PC-9 (cell line): ENCODE measurements at regions not wholly inside any gene's neighbourhood (a gene's known extent, or its start where the extent isn't known, plus 50 kb on each side); places are given as distances from the start of the nearest gene placed in this dataset.
"Not testable (repeated sequence)": the region's sequence is repeated elsewhere in the genome, so short reads cannot be mapped to it uniquely, and the experiment has no call there.

ENCODE experiments used
- BruUV-seq: library from RNA; stranded (reverse); fragments of 400-500 nt; replicated peaks from 2 replicates; lab custom pipeline; 2021; lab: Mats Ljungman, UMichigan
- CTCF ChIA-PET: fragments of 300-600 bp; sonication (Branson Sonifier 250); formaldehyde crosslinking; loops from one replicate; lab custom pipeline; 2022; ENCODE audit warnings: antibody characterized with exemption; lab: Charles Lee
- POLR2A ChIA-PET: fragments of 300-600 bp; sonication (Branson Sonifier 250); formaldehyde crosslinking; loops from one replicate; lab custom pipeline; 2022; ENCODE audit warnings: antibody characterized with exemption; ENCODE audit not compliant: unreplicated experiment; lab: Charles Lee
- DNase-seq, 2 experiments: peaks; one replicate each; pipeline versions ENCODE4 v3.0.0 to v3.0.0-alpha.2; 2015 to 2022; ENCODE audit warnings: mixed read lengths in 1 of 2
- H2AFZ ChIP-seq: fragments of 200-600 bp; sonication (generic); 2 replicates; pipeline ENCODE4 v1.8.1; 2017; ENCODE audit warnings: antibody characterized with exemption
- H3F3A ChIP-seq: fragments of 200-600 bp; sonication (generic); 2 replicates; pipeline ENCODE4 v1.8.1; 2017; ENCODE audit warnings: antibody characterized with exemption, mild to moderate bottlenecking, low read depth; ENCODE audit not compliant: insufficient read depth
- H3K27ac ChIP-seq: fragments of 200-600 bp; sonication (generic); 2 replicates; pipeline ENCODE4 v1.6.1; 2016; ENCODE audit warnings: mixed run types
- H3K27me3 ChIP-seq: fragments of 200-600 bp; sonication (generic); 2 replicates; pipeline ENCODE4 v1.6.1; 2016; ENCODE audit warnings: low read depth, mixed run types; ENCODE audit not compliant: insufficient read depth
- H3K36me3 ChIP-seq: fragments of 200-600 bp; sonication (generic); 2 replicates; pipeline ENCODE4 v1.6.1; 2016; ENCODE audit warnings: low read depth, mixed run types
- H3K4me1 ChIP-seq: fragments of 200-600 bp; sonication (generic); replicated peaks from 2 replicates; pipeline ENCODE4 v1.6.1; 2016; ENCODE audit warnings: mixed run types; ENCODE audit not compliant: insufficient read depth
- H3K4me2 ChIP-seq: fragments of 200-600 bp; sonication (generic); 2 replicates; pipeline ENCODE4 v1.6.1; 2017; ENCODE audit warnings: mixed run types
- H3K4me3 ChIP-seq: fragments of 200-600 bp; sonication (generic); 2 replicates; pipeline ENCODE4 v1.6.1; 2016; ENCODE audit warnings: mixed run types
- H3K79me2 ChIP-seq: fragments of 200-600 bp; sonication (generic); 2 replicates; pipeline ENCODE4 v1.6.1; 2017; ENCODE audit warnings: low read depth, mixed run types
- H3K9me2 ChIP-seq: fragments of 200-600 bp; sonication (generic); 2 replicates; pipeline ENCODE4 v1.8.1; 2017; ENCODE audit warnings: mild to moderate bottlenecking; ENCODE audit not compliant: insufficient read depth
- H3K9me3 ChIP-seq: fragments of 200-600 bp; sonication (generic); 2 replicates; pipeline ENCODE4 v1.8.1; 2016; ENCODE audit warnings: low read depth; ENCODE audit not compliant: insufficient read depth
- H4K20me1 ChIP-seq: fragments of 200-600 bp; sonication (generic); 2 replicates; pipeline ENCODE4 v1.8.1; 2017; ENCODE audit not compliant: insufficient read depth
- CTCF ChIP-seq: fragments of 200-600 bp; sonication (generic); conservative IDR thresholded peaks from 2 replicates; pipeline ENCODE4 v1.6.1; 2017; ENCODE audit warnings: mixed run types, antibody characterized with exemption, mild to moderate bottlenecking, moderate library complexity
- EZH2 ChIP-seq: fragments of 200-600 bp; sonication (generic); IDR thresholded peaks from 2 replicates; pipeline ENCODE4 v1.8.0; 2017; ENCODE audit warnings: antibody characterized with exemption, low read depth
- intact Hi-C: fragments of 100-400 bp; cut with micrococcal nuclease; formaldehyde crosslinking; loops from one replicate; pipeline ENCODE4 v1.10.0; 2022; ENCODE audit not compliant: unreplicated experiment

DNA sequence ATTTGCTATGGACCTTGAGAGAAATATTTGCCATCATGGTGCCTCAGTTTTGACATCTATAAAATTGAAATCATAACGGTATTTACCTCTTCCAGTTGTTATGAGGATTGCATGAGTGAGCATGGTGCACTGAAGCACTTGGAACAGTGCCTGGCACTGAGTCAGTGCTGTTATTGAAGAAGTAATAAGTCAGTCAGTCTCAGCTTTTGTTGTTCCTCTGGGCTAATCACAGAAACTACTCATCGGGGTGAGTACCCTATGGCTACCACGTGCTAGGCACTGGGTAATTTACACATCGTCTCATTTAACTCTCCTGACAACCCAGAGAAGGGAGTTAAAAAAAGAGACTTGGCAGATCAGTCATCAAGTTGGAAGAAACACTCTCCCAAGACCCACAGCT, 159.5 kb upstream of the NRXN3 start:
- Histone ChIP-seq H2AFZ (no peak overlapping the region), H3K36me3 (no peaks in the 10 kb centered on the region), H3K27ac (no peak overlapping the region), H3F3A (no peaks in the 10 kb centered on the region), H4K20me1 (no peaks in the 10 kb centered on the region), H3K4me3 (no peak overlapping the region), H3K27me3 (peaks cover 53% of the 10 kb centered on the region), H3K79me2 (no peaks in the 10 kb centered on the region), H3K9me2 (no peaks in the 10 kb centered on the region), H3K9me3 (no peaks in the 10 kb centered on the region), H3K4me2 (no peak overlapping the region), H3K4me1 (no peaks in the 10 kb centered on the region)
- intact Hi-C loops, result no loop called here
- POLR2A ChIA-PET, result no interaction called here
- no peak for TF ChIP-seq CTCF
- no peak for TF ChIP-seq EZH2
- no TSS peak for BruUV-seq
- no peak for DNase-seq
- CTCF ChIA-PET, result no interaction called here

DNA sequence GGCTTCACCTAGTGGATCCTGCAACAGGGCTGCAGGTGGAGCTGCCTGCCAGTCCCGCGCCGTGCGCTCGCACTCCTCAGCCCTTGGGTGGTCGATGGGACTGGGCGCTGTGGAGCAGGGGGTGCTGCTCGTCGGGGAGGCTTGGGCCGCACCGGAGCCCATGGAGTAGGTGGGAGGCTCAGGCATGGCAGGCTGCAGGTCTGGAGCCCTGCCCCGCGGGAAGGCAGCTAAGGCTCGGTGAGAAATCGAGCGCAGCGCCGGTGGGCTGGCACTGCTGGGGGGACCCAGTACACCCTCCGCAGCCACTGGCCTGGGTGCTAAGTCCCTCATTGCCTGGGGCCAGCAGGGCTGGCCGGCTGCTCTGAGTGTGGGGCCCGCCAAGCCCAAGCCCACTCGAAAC, 156.3 kb upstream of the NRXN3 start:
- H4K20me1 ChIP-seq, intact Hi-C loops, H3K9me2 ChIP-seq, H3K4me2 ChIP-seq, H2AFZ ChIP-seq, H3K4me1 ChIP-seq, H3K36me3 ChIP-seq, CTCF ChIA-PET, DNase-seq, H3K9me3 ChIP-seq, H3K79me2 ChIP-seq, POLR2A ChIA-PET, H3F3A ChIP-seq, H3K27ac ChIP-seq, H3K4me3 ChIP-seq, BruUV-seq: not testable (repeated sequence)
- peaks cover 65% of the 10 kb centered on the region for H3K27me3 ChIP-seq

GRCh38 chr14:78016532-78016931, 153.6 kb upstream of the NRXN3 start:
- H3K4me1 ChIP-seq, result no peaks in the 10 kb centered on the region
- intact Hi-C loops, result no loop called here
- POLR2A ChIA-PET, result no interaction called here
- TF ChIP-seq EZH2, result no peak
- no peak for TF ChIP-seq CTCF
- no peak overlapping the region for H3K4me2 ChIP-seq
- CTCF ChIA-PET, result no interaction called here
- BruUV-seq, result no TSS peak
- no peaks in the 10 kb centered on the region for H3K36me3 ChIP-seq
- no peak overlapping the region for H3K4me3 ChIP-seq
- H3K9me2 ChIP-seq, result no peaks in the 10 kb centered on the region
- peaks cover 49% of the 10 kb centered on the region for H3K27me3 ChIP-seq
- no peaks in the 10 kb centered on the region for H4K20me1 ChIP-seq
- H3F3A ChIP-seq, result no peaks in the 10 kb centered on the region
- H3K79me2 ChIP-seq, result no peaks in the 10 kb centered on the region
- no peaks in the 10 kb centered on the region for H3K9me3 ChIP-seq
- no peak overlapping the region for H3K27ac ChIP-seq
- no peak overlapping the region for H2AFZ ChIP-seq
- no peak for DNase-seq

DNA sequence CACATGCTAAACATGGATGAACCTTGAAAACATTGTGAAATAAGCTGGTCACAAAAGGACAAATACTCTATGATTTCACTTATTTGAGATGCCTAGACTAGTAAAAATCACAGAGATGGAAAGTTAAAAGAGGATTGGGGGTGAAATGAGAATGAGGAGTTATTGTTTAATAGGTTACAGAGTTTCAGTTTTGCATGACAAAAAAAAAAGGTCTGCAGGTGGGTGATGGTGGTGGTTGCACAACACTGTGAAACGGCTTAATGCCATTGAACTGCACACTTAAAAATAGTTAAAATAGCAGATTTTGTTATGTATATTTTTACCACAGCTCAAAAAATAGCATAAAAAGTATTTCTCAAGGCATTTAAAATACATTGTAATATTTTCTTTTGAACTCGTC, 151.9 kb upstream of the NRXN3 start:
- CTCF ChIA-PET, result no interaction called here
- H3K27me3 ChIP-seq, result peaks cover 49% of the 10 kb centered on the region
- H3K79me2 ChIP-seq, result no peaks in the 10 kb centered on the region

More for the DNA sequence above, 151.9 kb upstream of the NRXN3 start:
- TF ChIP-seq CTCF (no peak), EZH2 (no peak)
- Histone ChIP-seq H3F3A (no peaks in the 10 kb centered on the region), H3K9me3 (no peaks in the 10 kb centered on the region), H3K27ac (no peak overlapping the region), H3K9me2 (no peaks in the 10 kb centered on the region), H3K4me3 (no peak overlapping the region), H3K4me1 (no peaks in the 10 kb centered on the region), H3K4me2 (no peak overlapping the region), H4K20me1 (no peaks in the 10 kb centered on the region), H3K36me3 (no peaks in the 10 kb centered on the region), H2AFZ (no peak overlapping the region)
- POLR2A ChIA-PET, result no interaction called here
- intact Hi-C loops, result no loop called here
- DNase-seq, result no peak
- BruUV-seq, result no TSS peak
